ENCODE measurements at regions not wholly inside any gene's neighbourhood (a gene's known extent, or its start where the extent isn't known, plus 50 kb on each side); places are given as distances from the start of the nearest gene placed in this dataset.
"Not testable (repeated sequence)": the region's sequence is repeated elsewhere in the genome, so short reads cannot be mapped to it uniquely, and the experiment has no call there.

DNA sequence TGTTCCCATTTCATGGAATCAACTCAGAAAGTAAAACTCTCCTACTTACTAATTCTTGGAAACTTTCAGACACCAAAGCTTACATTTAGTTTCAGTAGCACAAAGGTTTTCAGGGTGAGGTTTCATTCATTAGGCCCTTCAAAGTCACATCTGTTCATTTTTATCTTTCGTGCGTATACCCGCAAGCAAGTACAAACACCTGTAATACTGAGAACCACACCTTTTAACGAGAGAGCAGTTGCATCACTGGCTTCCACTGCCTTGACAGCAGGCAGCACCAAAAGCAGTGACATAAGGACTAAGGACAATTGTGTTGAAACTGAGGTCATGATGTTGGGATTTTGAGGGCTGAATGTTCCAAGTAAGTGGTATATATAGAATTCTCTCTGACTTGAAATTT lies 60.5 kb downstream of the GOLGA6L22 start:
- DNase-seq (ENCODE audit: low spot score); in situ Hi-C loops (cut with HindIII; ENCODE audit: low sequenced_read_pairs): not testable (repeated sequence)

DNA sequence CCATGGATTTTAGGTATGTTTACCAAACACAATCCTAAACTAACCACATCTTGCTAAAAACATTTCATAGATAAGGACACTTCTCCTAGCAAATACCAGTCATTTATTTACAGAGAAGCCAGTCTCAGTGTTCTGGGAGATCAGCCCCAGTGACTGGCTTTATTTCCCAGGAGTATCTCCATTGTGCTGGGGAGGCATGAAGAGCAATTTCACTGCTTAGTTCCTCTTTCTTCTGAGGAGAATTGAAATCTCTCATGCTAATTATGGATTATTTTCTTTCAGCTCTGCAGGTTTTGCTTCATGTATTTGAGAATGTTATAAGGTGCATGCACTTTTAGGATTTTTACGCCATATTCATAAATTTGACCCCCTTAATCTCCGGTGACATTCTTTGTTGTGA lies 67.8 kb downstream of the GOLGA6L22 start:
- DNase-seq (ENCODE audit: low spot score); in situ Hi-C loops (cut with HindIII; ENCODE audit: low sequenced_read_pairs): not testable (repeated sequence)

DNA sequence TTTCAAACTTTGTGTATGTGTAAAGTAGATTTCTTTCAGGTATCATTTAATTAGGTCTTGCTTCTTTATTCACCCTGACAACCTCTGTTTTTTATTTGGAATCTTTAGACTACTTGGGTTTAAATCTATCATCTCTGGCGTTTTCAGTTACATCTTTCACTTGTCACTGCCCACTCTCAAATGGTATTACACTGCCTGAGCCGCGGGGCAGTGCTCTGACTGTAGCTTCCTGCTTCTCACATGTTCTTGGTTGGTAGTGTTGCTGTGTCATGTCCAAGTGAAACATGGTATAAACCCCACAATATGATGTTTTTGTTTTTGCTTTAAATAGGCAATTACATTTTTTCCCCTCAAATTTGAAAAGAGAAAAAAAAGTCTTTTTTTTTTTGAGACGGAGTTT lies 68.3 kb downstream of the GOLGA6L22 start:
- DNase-seq (ENCODE audit: low spot score); in situ Hi-C loops (cut with HindIII; ENCODE audit: low sequenced_read_pairs): not testable (repeated sequence)

DNA sequence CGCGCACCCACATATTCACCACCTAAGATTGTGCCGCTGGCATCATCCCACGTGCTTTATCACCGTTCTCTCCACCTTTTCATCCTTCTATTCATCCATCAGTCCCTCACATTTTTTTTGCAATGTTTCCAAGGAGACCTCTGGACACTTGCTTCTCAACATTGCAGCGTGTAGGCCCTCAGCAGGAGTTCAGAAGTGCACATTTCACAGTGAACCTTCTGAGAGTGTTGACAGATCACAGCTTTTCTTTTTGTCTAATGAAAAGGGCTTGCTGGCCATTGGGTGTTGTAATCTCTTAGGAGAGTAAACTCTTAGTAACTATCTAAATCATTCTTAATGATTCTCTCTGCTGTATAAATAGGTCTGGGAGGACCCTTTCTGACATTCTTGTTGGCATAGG lies 70.5 kb downstream of the GOLGA6L22 start:
- in situ Hi-C loops (cut with HindIII; ENCODE audit: low sequenced_read_pairs); DNase-seq (ENCODE audit: low spot score): not testable (repeated sequence)

DNA sequence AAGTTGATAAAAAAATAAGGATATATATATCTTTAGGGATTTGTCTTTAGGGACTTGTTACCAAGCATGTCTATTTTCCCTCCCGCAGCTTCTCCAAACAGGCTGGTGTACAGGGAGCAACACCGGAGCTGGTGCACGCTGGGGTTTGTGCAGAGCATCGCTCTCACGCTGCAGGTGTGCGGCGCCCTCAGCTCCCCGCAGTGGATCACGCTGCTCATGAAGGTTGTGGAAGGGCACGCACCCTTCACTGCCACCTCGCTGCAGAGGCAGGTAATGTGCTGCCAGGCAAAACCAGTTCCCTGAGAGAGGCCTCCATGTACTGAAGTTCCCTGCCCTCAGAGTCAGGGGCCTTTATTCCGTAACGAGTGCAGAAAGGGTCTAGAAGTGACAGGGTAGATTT lies 101.0 kb downstream of the GOLGA6L22 start:
- in situ Hi-C loops (cut with HindIII; ENCODE audit: low sequenced_read_pairs): not testable (repeated sequence)

DNA sequence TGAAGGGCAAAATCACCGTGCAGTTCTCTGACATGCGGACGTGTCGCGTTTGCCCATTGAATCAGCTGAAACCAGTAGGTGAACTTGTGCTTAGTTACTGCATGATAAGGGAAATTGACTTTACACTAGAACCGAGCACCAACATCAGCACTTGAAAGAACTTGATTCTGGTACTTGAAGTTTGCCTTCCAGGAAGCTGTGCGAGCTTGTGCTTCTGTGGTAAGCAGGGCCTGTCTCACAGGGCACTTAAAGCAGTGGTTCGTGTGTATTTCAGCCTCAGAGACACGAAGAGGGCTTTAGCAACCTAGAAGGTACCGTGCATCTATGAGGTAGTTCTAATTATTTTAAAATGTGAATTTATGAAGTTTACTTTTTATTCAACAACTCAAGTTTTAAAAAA lies 103.0 kb downstream of the GOLGA6L22 start:
- DNase-seq (ENCODE audit: low spot score); in situ Hi-C loops (cut with HindIII; ENCODE audit: low sequenced_read_pairs): not testable (repeated sequence)

More for the DNA sequence above, 101.0 kb downstream of the GOLGA6L22 start:
- DNase-seq (ENCODE audit: low spot score): not testable (repeated sequence)

DNA sequence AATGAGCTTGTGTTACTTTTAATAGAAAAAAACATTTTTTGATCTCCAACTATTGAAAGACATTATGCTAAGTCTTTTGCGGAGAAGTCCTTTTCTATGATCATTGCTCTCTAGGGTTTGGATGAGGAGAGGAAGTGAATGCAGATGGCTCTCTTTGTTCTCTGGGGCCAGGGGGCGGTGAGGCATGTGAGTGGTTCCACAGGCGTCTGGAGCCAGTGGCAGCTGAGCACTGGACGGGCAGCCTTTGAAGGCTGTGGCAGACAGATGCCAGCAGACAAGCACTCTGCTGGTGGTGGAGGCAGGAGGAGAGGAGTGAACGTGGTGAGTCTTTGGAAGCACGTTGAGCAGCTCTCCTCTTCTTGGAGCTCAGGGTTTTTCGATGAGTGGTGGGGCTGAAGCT lies 107.8 kb downstream of the GOLGA6L22 start:
- not testable (repeated sequence) for DNase-seq (ENCODE audit: low spot score)

DNA sequence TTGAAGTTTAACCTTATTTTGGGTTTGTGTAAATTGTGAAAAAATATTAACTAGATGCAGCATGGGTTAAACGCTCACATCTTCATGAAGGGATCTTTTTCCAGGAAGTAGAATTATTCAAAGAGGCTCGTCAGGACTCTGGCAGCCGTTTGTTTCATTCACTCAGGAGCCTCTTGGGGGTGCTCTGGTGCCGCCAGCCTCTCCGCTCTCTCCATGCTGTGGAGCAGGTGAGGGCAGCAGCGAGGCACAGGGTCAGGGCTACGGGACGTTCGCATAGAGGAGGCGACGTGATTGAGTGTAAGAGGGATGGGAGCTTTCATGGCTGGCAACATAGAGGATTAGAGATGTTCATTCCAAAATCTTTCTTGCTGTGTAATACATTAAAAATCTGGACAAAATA lies 110.8 kb downstream of the GOLGA6L22 start:
- in situ Hi-C loops (cut with HindIII; ENCODE audit: low sequenced_read_pairs); DNase-seq (ENCODE audit: low spot score): not testable (repeated sequence)

More for the DNA sequence above, 107.8 kb downstream of the GOLGA6L22 start:
- in situ Hi-C loops (cut with HindIII; ENCODE audit: low sequenced_read_pairs): not testable (repeated sequence)

DNA sequence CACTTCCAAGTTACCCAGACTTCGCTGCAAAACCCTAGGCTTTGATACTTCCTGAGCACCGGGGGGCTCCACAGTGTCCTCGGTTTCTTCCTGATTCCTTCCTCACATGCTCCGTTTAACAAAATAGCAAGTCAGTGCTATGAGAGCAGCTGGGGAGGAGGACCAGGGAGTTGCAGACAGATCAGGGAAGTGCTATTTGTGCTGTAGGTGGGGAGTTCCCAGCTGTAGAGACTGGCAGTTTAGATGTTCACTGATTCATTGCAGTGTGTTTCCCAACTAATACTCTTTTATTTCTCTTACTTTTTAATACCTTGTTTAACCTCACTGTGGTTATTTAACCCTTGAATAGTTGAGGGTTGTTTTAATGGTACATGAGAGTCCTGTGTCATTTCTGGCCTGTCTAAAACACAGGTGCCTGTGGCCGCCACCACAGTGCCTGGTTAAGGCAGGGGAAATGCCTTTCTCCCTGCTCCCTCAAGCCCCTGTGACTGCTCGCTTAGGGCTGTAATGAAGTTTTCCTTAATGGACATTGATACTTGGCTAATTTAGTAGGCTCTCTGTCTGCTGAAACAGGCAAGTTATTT lies 113.5 kb downstream of the GOLGA6L22 start:
- DNase-seq (ENCODE audit: low spot score); in situ Hi-C loops (cut with HindIII; ENCODE audit: low sequenced_read_pairs): not testable (repeated sequence)

DNA sequence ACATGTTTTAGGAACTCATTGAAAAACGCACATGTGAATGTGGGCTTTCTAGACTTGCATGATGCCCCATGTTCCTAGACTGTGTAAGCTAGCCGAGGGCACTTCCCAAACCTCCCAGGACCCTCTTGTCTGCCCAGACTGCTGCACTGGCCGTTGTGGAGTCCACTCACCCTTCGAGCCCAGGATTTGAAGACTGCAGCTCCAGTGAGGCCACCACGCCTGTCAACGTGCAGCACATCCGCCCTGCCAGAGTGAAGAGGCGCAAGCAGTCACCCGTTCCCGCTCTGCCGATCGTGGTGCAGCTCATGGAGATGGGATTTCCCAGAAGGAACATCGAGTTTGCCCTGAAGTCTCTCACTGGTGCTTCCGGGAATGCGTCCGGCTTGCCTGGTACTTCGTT lies 114.1 kb downstream of the GOLGA6L22 start:
- in situ Hi-C loops (cut with HindIII; ENCODE audit: low sequenced_read_pairs); DNase-seq (ENCODE audit: low spot score): not testable (repeated sequence)

DNA sequence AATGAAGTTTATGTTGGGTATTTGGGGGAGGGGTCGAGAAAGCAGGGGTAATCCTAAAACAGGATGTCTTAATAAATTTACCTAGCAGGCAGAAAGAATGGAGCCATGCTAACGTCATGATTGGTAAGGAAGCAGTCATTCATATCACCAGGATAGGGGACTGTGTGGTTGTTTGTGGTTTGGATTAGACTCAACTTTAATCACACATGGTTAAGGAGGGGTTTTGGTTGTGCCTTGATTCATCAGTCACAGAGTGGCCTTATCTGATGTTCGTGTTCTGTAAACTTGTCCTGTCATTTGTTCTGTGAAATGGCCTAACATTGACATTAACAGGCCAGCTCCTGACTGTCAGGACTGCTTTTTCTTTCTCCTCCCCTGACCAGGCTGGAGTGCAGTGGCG lies 119.1 kb downstream of the GOLGA6L22 start:
- in situ Hi-C loops (cut with HindIII; ENCODE audit: low sequenced_read_pairs); DNase-seq (ENCODE audit: low spot score): not testable (repeated sequence)

DNA sequence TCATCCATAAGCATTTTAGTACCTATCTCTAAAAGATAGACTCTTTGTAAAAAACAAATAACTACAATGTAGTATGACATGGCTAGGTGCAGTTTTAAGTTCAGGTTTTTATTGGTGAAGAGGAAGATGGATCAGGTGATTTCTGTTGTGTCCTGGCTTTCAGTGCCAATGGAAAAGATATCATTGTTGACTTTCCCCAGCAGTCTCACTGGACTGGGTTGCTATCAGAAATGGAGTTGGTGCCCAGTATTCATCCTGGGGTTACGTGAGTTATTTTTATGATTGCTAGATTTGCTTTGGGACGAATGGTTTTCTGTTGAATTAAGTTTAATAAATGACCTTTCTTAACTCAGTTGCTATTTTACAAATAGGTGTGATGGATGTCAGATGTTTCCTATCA lies 120.5 kb downstream of the GOLGA6L22 start:
- in situ Hi-C loops (cut with HindIII; ENCODE audit: low sequenced_read_pairs); DNase-seq (ENCODE audit: low spot score): not testable (repeated sequence)

DNA sequence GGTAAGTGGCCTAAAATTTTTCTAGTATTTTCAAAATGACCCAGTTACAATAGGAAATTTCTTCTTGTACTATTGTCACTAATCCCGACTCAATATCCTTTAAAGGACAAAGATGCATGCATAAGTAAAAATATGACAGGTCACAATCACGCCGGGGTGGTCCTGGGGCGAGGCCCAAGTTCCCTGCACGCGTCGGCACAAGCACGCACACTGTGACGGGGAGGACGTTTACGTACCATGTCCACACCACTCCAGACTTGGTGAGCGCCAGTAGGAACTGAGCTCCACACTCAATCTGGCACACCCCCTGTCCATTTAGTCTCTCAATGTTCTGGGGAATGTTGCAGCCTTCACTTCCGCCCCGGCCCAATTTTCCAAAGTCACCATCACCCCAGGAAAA lies 128.7 kb downstream of the GOLGA6L22 start:
- in situ Hi-C loops (cut with HindIII; ENCODE audit: low sequenced_read_pairs); DNase-seq (ENCODE audit: low spot score): not testable (repeated sequence)

DNA sequence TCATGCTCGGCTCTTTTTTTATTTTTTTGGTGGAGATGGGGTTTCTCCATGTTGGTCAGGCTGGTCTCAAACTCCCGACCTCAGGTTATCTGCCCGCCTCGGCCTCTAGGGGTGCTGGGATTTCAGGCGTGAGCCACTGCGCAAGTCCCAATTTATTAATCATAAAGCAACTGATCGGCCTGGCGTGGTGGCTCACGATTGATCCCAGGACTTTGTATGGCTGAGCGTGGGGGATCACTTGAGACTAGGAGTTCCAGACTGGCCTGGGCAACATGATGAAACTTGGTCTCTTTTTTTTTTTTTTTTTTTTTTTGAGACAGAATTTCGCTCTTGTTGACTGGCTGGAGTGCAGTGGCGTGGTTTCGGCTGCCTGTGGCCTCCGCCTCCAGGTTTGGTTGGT lies 139.8 kb downstream of the GOLGA6L22 start:
- DNase-seq (ENCODE audit: low spot score); in situ Hi-C loops (cut with HindIII; ENCODE audit: low sequenced_read_pairs): not testable (repeated sequence)

DNA sequence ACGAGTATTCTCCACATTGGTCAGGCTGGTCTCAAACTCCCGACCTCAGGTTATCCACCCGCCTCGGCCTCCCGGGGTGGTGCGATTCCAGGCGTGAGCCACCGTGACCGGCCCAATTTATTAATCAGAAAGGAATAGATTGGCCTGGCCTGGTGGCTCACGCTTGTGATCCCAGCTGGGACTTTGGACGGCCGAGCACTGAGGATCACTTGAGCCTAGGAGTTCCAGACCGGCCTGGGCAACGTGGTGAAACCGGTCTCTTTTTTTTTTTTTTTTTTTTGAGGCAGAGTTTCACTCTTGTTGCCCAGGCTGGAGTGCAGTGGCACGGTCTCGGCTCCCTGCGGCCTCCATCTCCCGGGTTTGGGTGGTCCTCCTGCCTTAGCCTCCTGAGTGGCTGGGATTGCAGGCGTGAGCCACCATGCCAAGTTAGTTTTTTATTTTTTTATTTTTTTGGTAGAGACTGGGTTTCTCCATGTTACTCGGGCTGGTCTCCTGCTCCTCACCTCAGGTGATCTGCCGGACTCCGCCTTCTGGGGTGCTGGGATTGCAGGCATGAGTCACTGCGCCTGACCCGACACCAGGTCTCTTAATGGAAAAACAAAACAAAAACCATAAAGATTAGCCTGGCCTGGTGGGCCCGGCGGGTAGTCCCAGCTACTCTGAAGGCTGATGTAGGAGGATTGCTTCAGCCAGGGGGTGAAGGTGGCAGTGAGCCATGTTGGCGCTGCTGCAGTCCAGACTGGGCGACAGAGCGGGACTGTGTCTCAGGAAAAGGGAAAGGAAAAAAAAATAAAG lies 141.0 kb downstream of the GOLGA6L22 start:
- DNase-seq (ENCODE audit: low spot score); in situ Hi-C loops (cut with HindIII; ENCODE audit: low sequenced_read_pairs): not testable (repeated sequence)

DNA sequence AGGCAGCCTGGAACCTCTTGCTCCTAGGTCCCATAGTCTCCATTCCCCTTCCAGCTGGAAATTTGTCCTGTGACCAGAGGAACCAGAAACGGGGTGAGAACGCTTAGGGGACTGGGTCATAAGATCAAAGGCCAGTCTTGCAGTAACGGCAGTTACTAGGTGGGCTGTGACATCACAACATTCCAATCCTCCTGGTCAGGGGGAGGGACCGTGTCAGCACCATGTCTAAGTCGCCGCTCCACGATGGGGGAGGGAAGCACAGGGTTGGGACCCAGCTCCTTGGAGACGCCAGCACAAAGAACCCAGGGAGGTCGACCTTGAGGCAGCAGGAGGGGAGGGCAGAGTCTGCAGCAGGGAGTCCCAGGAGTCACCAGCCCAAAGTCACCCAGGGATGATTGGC lies 158.3 kb downstream of the GOLGA6L22 start:
- DNase-seq (ENCODE audit: low spot score); in situ Hi-C loops (cut with HindIII; ENCODE audit: low sequenced_read_pairs): not testable (repeated sequence)

DNA sequence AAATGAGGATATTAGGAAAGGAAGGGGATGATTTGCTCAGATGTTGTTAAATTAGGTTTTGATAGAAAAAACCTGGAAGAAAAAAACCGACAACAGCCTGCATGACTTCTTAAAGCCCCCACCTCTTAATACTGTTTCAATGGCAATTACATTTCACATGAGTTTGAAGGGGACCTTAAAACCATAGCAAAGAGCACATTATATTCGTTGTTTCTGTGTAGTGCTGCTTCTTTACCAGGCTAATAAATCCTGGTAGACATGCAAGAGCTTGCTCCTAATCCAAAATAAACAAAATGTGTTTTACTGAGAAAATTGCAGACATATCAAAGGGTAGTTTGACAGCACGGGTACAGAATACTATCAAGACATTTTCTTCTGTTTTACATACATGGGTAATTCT lies 154.7 kb upstream of the NIPA1 start:
- in situ Hi-C loops (cut with HindIII; ENCODE audit: low sequenced_read_pairs); DNase-seq (ENCODE audit: low spot score): not testable (repeated sequence)

DNA sequence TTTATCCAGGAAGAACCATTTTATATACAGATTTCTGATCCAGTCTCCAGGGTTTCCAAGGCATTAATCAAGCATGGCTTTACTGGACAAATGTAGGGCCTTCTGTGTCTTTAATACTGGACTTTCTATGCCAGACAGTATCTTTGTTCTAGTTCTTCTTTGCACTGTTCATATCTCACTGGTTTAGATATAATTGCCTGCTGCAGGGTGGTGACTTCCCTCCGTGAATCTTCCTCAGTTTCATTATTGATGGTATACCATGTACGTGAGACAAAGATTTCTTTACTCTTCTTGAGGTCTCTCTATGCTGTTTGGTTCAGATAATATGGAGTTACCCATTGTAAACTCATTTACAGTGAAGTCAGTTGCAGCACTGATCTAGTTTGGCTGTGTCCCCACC lies 146.5 kb upstream of the NIPA1 start:
- in situ Hi-C loops (cut with HindIII; ENCODE audit: low sequenced_read_pairs); DNase-seq (ENCODE audit: low spot score): not testable (repeated sequence)

DNA sequence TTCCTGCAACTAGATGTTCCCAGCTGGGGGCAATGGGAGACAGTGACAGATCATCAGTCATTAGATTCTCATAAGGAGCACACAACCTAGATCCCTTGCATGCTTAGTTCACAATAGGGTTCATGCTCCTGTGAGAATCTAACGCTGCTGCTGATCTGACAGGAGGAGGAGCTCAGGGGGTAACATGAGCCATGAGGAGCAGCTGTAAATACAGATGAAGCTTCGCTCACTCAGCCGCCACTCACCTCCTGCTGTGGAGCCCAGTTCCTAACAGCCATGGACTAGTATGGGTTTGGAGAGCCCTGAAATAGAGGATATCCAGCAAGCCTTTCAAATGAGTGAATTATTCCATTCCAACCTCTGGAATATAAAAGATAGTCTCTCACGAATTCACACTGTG lies 137.0 kb upstream of the NIPA1 start:
- in situ Hi-C loops (cut with HindIII; ENCODE audit: low sequenced_read_pairs); DNase-seq (ENCODE audit: low spot score): not testable (repeated sequence)

DNA sequence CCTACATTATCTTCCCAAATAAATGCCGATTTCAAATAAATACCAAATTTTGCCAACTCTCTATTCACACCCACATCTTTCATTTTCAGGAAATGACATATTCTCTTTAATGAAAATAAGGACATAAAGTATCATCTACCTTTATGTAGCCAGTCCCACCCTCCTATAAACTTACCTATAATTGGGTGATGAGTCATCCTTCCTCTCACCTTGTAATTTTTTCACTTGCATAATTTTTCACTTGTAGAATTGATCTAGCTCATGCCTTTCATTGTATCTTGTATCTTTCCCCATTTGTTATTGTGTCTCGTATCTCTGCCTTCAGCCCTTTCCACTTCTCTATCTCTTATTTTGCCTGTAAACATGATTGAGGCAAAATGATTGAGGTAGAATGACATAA lies 135.3 kb upstream of the NIPA1 start:
- in situ Hi-C loops (cut with HindIII; ENCODE audit: low sequenced_read_pairs); DNase-seq (ENCODE audit: low spot score): not testable (repeated sequence)

Measured in G401 (cell line).